Astrocyte (in vitro differentiated cells and primary cell): ENCODE measurements at regions not wholly inside any gene's neighbourhood (a gene's known extent, or its start where the extent isn't known, plus 50 kb on each side); places are given as distances from the start of the nearest gene placed in this dataset.

Experiments used
- EZH2 ChIP-seq: IDR thresholded peaks from 2 replicates; pipeline ENCODE4 v1.6.1; 2012; ENCODE audit warnings: mild to moderate bottlenecking, low read length, inconsistent platforms; ENCODE audit not compliant: insufficient read depth
- TF ChIP-seq, protein P1 (sequence below): IDR thresholded peaks from 2 replicates; pipeline ENCODE4 v1.5.1; 2011; ENCODE audit warnings: low read depth, mild to moderate bottlenecking, inconsistent platforms, low read length, moderate library complexity; ENCODE audit not compliant: insufficient read depth

DNA sequence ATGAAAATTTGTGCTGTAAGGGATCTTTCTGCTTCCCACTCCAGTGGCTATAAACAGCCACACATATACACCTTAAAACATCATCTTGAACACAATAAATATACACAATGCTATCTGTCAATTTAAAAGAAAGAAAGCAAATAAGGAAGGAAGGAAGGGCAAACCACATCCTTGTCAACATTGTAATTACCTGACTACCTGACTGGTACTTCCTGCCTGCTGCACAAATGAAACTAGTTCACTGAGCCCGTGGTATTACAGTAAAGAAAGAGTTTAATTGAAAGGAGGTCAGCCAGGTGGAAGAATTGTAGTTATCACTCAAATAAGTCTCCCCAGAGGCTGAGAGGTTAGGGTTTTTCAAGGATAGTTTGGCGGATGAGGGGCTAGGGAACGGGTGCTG, 344.4 kb upstream of the ASIC2 start:
- TF ChIP-seq, protein P1, sequence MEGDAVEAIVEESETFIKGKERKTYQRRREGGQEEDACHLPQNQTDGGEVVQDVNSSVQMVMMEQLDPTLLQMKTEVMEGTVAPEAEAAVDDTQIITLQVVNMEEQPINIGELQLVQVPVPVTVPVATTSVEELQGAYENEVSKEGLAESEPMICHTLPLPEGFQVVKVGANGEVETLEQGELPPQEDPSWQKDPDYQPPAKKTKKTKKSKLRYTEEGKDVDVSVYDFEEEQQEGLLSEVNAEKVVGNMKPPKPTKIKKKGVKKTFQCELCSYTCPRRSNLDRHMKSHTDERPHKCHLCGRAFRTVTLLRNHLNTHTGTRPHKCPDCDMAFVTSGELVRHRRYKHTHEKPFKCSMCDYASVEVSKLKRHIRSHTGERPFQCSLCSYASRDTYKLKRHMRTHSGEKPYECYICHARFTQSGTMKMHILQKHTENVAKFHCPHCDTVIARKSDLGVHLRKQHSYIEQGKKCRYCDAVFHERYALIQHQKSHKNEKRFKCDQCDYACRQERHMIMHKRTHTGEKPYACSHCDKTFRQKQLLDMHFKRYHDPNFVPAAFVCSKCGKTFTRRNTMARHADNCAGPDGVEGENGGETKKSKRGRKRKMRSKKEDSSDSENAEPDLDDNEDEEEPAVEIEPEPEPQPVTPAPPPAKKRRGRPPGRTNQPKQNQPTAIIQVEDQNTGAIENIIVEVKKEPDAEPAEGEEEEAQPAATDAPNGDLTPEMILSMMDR = no peak
- TF ChIP-seq EZH2 = no peak
